ENCODE measurements at regions not wholly inside any gene's neighbourhood (a gene's known extent, or its start where the extent isn't known, plus 50 kb on each side); places are given as distances from the start of the nearest gene placed in this dataset.

GRCh38 chr9:109859447-109859846 is 79.4 kb downstream of the PALM2AKAP2 start:
- CTCF ChIA-PET, result no interaction called here
- Mint-ChIP-seq H3K9me3 (no peaks in the 10 kb centered on the region), H3K4me1 (ENCODE audit: low read depth) (no peaks in the 10 kb centered on the region), H3K27ac (no peak overlapping the region), H3K36me3 (ENCODE audit: low read depth) (no peaks in the 10 kb centered on the region), H3K4me3 (no peak overlapping the region), H3K27me3 (peaks cover 4% of the 10 kb centered on the region)
- intact Hi-C loops (cut with micrococcal nuclease), result no loop called here
- DNase-seq (no peak), ATAC-seq (no peak)
- POLR2A ChIA-PET, result no interaction called here
- TF ChIP-seq CTCF (IDR thresholded peaks at IDR 0.05), result no peak

DNA sequence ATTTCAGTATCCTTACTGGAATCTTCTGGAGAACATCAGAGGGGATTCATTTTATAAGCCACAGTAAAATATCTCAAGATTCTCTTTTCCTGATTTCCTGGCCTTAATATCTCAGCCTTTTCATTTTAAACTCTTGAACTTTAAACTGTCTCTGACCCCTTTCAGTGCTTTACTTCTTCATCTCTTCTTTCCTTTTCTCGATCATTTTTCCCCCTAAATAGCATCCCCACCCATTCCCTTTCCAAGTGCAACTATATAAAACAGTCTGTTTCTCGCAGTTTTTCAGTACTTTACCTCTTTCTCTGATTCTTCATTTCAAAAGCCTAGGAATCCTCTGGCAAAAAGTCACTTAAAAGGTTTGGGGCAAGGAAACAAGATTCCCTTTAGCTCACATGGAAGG is 80.5 kb downstream of the PALM2AKAP2 start:
- H3K27me3 Mint-ChIP-seq, result peaks cover 4% of the 10 kb centered on the region
- H3K9me3 Mint-ChIP-seq, result no peaks in the 10 kb centered on the region
- no peak overlapping the region for H3K27ac Mint-ChIP-seq
- H3K4me3 Mint-ChIP-seq, result no peak overlapping the region
- no peak for TF ChIP-seq CTCF (IDR thresholded peaks at IDR 0.05)
- POLR2A ChIA-PET, result no interaction called here
- intact Hi-C loops (cut with micrococcal nuclease), result no loop called here
- ATAC-seq, result no peak
- DNase-seq, result no peak
- CTCF ChIA-PET, result no interaction called here
- no peaks in the 10 kb centered on the region for H3K36me3 Mint-ChIP-seq (ENCODE audit: low read depth)
- no peaks in the 10 kb centered on the region for H3K4me1 Mint-ChIP-seq (ENCODE audit: low read depth)

DNA sequence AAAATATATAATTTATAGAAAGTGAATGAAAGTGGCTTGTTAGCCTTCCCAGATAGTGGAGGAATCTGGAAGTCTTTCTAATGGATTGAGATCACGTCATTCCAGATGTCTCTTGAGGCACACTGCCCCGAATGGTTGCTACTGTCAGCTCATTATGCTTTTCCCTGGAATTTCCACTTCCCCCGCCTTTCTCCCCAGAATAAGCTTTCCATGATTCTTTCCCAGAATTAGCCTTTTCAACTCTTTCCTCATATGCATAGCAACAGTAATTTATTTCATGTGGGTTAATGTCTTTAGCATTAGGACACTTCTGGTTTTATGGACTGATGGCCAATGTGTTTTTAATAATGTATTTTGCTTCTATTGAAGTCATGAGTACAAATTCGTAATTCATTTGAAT is 81.5 kb downstream of the PALM2AKAP2 start:
- Mint-ChIP-seq H3K9me3 (no peaks in the 10 kb centered on the region), H3K36me3 (ENCODE audit: low read depth) (no peaks in the 10 kb centered on the region), H3K27me3 (peaks cover 4% of the 10 kb centered on the region), H3K4me3 (no peak overlapping the region), H3K4me1 (ENCODE audit: low read depth) (no peaks in the 10 kb centered on the region), H3K27ac (no peak overlapping the region)
- DNase-seq (no peak), ATAC-seq (no peak)
- POLR2A ChIA-PET, result no interaction called here
- no peak for TF ChIP-seq CTCF (IDR thresholded peaks at IDR 0.05)
- intact Hi-C loops (cut with micrococcal nuclease), result no loop called here
- CTCF ChIA-PET, result no interaction called here

GRCh38 chr9:109861918-109862317 is 81.9 kb downstream of the PALM2AKAP2 start:
- no peak overlapping the region for H3K4me3 Mint-ChIP-seq
- no peaks in the 10 kb centered on the region for H3K9me3 Mint-ChIP-seq
- intact Hi-C loops (cut with micrococcal nuclease), result no loop called here
- no peaks in the 10 kb centered on the region for H3K4me1 Mint-ChIP-seq (ENCODE audit: low read depth)
- DNase-seq (no peak), ATAC-seq (no peak)
- H3K27ac Mint-ChIP-seq, result no peak overlapping the region
- H3K27me3 Mint-ChIP-seq, result peaks cover 4% of the 10 kb centered on the region
- H3K36me3 Mint-ChIP-seq (ENCODE audit: low read depth), result no peaks in the 10 kb centered on the region
- CTCF ChIA-PET, result interaction anchor here (1.1 kb wide), 1 partner anchor 12 kb away, joined by 3 read pairs; no protein-coding TSS in a partner anchor
- POLR2A ChIA-PET, result interaction anchor here (1.7 kb wide), 1 partner anchor 11 kb away, joined by 3 read pairs; no protein-coding TSS in a partner anchor
- no peak for TF ChIP-seq CTCF (IDR thresholded peaks at IDR 0.05)

GRCh38 chr9:109862452-109862851 is 82.5 kb downstream of the PALM2AKAP2 start:
- intact Hi-C loops (cut with micrococcal nuclease), result no loop called here
- Mint-ChIP-seq H3K9me3 (no peaks in the 10 kb centered on the region), H3K36me3 (ENCODE audit: low read depth) (no peaks in the 10 kb centered on the region), H3K4me1 (ENCODE audit: low read depth) (no peaks in the 10 kb centered on the region), H3K4me3 (no peak overlapping the region), H3K27me3 (peaks cover 6% of the 10 kb centered on the region), H3K27ac (no peak overlapping the region)
- DNase-seq (no peak), ATAC-seq (no peak)
- POLR2A ChIA-PET, result interaction anchor here (1.7 kb wide), 1 partner anchor 11 kb away, joined by 3 read pairs; no protein-coding TSS in a partner anchor
- no peak for TF ChIP-seq CTCF (IDR thresholded peaks at IDR 0.05)
- CTCF ChIA-PET, result interaction anchor here (1.1 kb wide), 1 partner anchor 11 kb away, joined by 3 read pairs; no protein-coding TSS in a partner anchor

All from activated CD8-positive, alpha-beta T cell treated with anti-CD3 and anti-CD28 coated beads for 36 hours (primary cell).